HG02759 (cell line): ENCODE measurements at regions not wholly inside any gene's neighbourhood (a gene's known extent, or its start where the extent isn't known, plus 50 kb on each side); places are given as distances from the start of the nearest gene placed in this dataset.
"Not testable (repeated sequence)": the region's sequence is repeated elsewhere in the genome, so short reads cannot be mapped to it uniquely, and the experiment has no call there.

Experiments
- ATAC-seq: cut with Tn5 transposase; IDR thresholded peaks from one replicate; pipeline ENCODE4 v1.9.1; 2021; ENCODE audit warnings: mild to moderate bottlenecking, moderate library complexity; ENCODE audit not compliant: unreplicated experiment

- no peak for ATAC-seq
These were observed 562.1 kb downstream of the DACH1 start for GRCh38 chr13:71304861-71305260.

GRCh38 chr13:71303144-71303543 is 563.9 kb downstream of the DACH1 start:
- ATAC-seq, result no peak

GRCh38 chr13:71300602-71301001 is 566.4 kb downstream of the DACH1 start:
- no peak for ATAC-seq

- no peak for ATAC-seq
These were observed 575.2 kb downstream of the DACH1 start for GRCh38 chr13:71291842-71292146.

GRCh38 chr13:71290963-71291841 is 575.8 kb downstream of the DACH1 start:
- ATAC-seq, result peak; percentile 73

- ATAC-seq, result not testable (repeated sequence)
These were observed 577.0 kb downstream of the DACH1 start for GRCh38 chr13:71289980-71290379.

GRCh38 chr13:71285700-71286099 is 581.3 kb downstream of the DACH1 start:
- no peak for ATAC-seq

- ATAC-seq, result no peak
These were observed 588.5 kb downstream of the DACH1 start for GRCh38 chr13:71278512-71278911.

GRCh38 chr13:71274923-71275608 is 591.9 kb downstream of the DACH1 start:
- ATAC-seq, result peak; percentile 90

- ATAC-seq, result no peak
These were observed 605.7 kb downstream of the DACH1 start for GRCh38 chr13:71261256-71261655.

- no peak for ATAC-seq
These were observed 606.8 kb downstream of the DACH1 start for GRCh38 chr13:71260246-71260645.

GRCh38 chr13:71255633-71256032 is 611.4 kb downstream of the DACH1 start:
- no peak for ATAC-seq

GRCh38 chr13:71254384-71254783 is 612.6 kb downstream of the DACH1 start:
- ATAC-seq, result no peak

- ATAC-seq, result no peak
These were observed 614.8 kb downstream of the DACH1 start for GRCh38 chr13:71252184-71252704.

GRCh38 chr13:71251292-71251951 is 615.6 kb downstream of the DACH1 start:
- no peak for ATAC-seq

- ATAC-seq, result no peak
These were observed 618.0 kb downstream of the DACH1 start for GRCh38 chr13:71249011-71249410.

GRCh38 chr13:71244161-71244560 is 622.8 kb downstream of the DACH1 start:
- ATAC-seq, result no peak

GRCh38 chr13:71242201-71242600 is 624.8 kb downstream of the DACH1 start:
- ATAC-seq, result no peak

- ATAC-seq, result no peak
These were observed 626.1 kb downstream of the DACH1 start for GRCh38 chr13:71240911-71241310.

- no peak for ATAC-seq
These were observed 629.7 kb downstream of the DACH1 start for GRCh38 chr13:71237332-71237731.

- ATAC-seq, result no peak
These were observed 647.1 kb downstream of the DACH1 start for GRCh38 chr13:71219698-71220415.
